B cell (primary cell): ENCODE measurements at regions not wholly inside any gene's neighbourhood (a gene's known extent, or its start where the extent isn't known, plus 50 kb on each side); places are given as distances from the start of the nearest gene placed in this dataset.

ENCODE experiments used
- EZH2 ChIP-seq: IDR thresholded peaks from 2 replicates; pipeline ENCODE4 v1.6.1; 2012; ENCODE audit warnings: borderline replicate concordance, low read depth, mild to moderate bottlenecking, moderate library complexity, low read length; ENCODE audit not compliant: insufficient read depth, poor library complexity, severe bottlenecking
- TF ChIP-seq, protein P1 (sequence below): fragments of 200-600 bp; IDR thresholded peaks from one replicate; pipeline ENCODE4 v1.8.0; 2022; ENCODE audit warnings: antibody characterized with exemption, mild to moderate bottlenecking

DNA sequence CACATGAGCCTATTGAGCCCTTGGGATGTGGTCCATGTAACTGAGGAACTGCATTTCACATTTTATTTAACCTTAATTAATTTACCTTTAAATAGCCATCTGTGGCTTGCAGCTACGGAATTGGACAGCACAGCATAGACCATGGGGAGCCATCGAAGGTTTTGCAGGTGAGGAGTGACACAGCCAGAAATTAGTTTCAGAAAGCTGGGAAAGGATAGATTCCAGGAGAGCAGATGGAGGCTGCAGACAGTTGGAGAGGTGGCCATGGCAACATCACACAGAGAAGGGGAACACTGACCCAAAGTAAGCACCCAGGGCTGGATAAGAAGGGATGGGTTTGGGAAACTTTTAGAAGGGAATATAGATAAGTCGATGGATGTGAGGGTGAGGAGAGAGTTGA lies 100.1 kb upstream of the SLC6A11 start:
- TF ChIP-seq, protein P1, sequence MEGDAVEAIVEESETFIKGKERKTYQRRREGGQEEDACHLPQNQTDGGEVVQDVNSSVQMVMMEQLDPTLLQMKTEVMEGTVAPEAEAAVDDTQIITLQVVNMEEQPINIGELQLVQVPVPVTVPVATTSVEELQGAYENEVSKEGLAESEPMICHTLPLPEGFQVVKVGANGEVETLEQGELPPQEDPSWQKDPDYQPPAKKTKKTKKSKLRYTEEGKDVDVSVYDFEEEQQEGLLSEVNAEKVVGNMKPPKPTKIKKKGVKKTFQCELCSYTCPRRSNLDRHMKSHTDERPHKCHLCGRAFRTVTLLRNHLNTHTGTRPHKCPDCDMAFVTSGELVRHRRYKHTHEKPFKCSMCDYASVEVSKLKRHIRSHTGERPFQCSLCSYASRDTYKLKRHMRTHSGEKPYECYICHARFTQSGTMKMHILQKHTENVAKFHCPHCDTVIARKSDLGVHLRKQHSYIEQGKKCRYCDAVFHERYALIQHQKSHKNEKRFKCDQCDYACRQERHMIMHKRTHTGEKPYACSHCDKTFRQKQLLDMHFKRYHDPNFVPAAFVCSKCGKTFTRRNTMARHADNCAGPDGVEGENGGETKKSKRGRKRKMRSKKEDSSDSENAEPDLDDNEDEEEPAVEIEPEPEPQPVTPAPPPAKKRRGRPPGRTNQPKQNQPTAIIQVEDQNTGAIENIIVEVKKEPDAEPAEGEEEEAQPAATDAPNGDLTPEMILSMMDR, result no peak
- TF ChIP-seq EZH2, result no peak
